COLO829 (cell line): ENCODE measurements at regions not wholly inside any gene's neighbourhood (a gene's known extent, or its start where the extent isn't known, plus 50 kb on each side); places are given as distances from the start of the nearest gene placed in this dataset.
"Not testable (repeated sequence)": the region's sequence is repeated elsewhere in the genome, so short reads cannot be mapped to it uniquely, and the experiment has no call there.

ENCODE experiments used
- DNase-seq: peaks from one replicate; pipeline ENCODE4 v3.0.0; 2012; ENCODE audit warnings: low spot score

GRCh38 chr14:106000029-106000511 is 473.7 kb downstream of the TMEM121 start:
- DNase-seq = not testable (repeated sequence)

GRCh38 chr14:106001277-106001676 is 474.9 kb downstream of the TMEM121 start:
- not testable (repeated sequence) for DNase-seq

GRCh38 chr14:106003351-106003750 is 477.0 kb downstream of the TMEM121 start:
- DNase-seq = no peak

GRCh38 chr14:106004937-106005795 is 478.8 kb downstream of the TMEM121 start:
- not testable (repeated sequence) for DNase-seq

GRCh38 chr14:106006043-106006442 is 479.7 kb downstream of the TMEM121 start:
- not testable (repeated sequence) for DNase-seq

GRCh38 chr14:106006716-106007115 is 480.3 kb downstream of the TMEM121 start:
- DNase-seq = not testable (repeated sequence)

- DNase-seq = no peak
Measured at GRCh38 chr14:106010783-106011182, 484.4 kb downstream of the TMEM121 start.

DNA sequence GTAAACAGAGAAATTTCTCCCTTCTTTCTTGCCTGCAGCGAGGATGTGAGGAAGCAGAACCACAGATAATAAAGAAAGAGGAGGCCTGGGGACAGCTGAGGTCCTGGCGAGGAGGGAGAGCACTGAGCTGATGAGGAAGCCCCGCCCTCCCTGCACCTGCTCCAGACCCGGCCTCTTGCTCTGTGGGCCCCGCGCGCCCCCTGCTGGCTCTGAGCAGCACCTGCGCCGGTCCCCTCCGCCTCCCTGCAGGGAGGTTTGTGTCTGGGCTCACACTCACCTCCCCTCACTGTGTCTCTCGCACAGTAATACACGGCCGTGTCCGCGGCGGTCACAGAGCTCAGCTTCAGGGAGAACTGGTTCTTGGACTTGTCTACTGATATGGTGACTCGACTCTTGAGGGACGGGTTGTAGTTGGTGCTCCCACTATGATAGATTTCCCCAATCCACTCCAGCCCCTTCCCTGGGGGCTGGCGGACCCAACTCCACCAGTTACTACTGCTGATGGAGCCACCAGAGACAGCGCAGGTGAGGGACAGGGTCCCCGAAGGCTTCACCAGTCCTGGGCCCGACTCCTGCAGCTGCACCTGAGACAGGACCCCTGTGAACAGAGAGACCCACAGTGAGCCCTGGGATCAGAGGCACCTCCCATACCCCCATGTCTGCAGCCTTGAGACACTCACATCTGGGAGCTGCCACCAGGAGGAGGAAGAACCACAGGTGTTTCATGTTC is 485.4 kb downstream of the TMEM121 start:
- peak; percentile 12 for DNase-seq

DNA sequence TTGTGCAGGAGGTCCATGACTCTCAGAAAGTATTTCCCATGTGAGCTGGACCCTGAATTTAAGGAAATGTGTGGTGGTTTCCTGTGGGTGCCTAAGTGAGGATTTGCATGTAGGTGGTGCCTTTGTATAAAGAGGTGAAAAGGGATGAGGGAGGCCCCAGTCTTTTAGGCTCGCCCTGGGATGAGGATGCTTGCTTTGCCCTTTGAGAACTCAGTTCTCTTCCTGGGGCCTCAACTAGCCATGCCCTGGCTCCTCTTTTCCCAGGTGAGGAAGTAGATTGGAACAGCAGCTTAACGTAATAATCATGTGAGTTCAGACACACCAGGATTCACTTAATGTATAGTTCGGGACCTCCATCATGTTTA is 486.0 kb downstream of the TMEM121 start:
- DNase-seq = not testable (repeated sequence)

DNA sequence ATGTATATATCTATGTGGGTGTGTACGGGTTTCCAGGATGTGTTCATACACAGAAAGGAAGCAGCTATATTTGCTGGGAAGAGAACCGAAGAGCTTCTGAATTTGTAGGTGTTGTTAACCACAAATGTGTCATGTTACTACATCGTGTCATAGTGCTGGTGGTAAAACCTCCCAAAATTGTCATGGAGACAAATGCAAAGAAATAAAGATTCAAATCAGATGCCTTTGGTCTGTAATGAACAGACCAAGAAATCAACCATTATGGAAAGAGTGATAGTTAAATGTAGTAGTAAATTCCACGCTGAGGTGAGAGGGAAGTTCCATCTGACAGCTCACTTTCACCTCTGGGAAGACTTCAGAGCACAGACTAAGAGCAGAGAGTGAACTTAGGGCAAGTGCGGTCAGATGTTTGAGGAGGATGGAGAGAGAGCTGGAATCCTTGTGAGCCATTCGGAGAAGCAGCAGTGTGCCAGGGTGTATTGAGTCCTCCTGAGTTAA is 487.5 kb downstream of the TMEM121 start:
- no peak for DNase-seq

DNA sequence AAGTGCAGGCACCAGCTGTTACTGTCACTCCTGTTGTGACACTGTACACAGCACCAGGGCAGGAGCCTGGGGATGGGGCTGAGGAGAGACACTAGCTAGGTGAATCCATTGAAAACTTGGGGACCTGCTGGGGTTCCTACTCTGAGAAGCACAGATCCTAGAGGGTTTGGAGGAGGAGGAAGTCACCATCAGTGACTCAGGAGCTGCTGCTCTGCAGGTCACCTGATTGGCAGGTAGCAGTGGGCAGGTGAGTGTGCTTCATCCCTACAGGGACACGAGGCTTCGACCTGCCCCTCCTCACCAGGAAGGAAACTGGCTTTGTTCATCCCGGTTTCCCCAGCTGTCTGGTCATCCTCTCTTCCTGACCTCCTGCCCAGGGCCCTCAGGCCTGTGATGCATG is 491.6 kb downstream of the TMEM121 start:
- DNase-seq = not testable (repeated sequence)

DNA sequence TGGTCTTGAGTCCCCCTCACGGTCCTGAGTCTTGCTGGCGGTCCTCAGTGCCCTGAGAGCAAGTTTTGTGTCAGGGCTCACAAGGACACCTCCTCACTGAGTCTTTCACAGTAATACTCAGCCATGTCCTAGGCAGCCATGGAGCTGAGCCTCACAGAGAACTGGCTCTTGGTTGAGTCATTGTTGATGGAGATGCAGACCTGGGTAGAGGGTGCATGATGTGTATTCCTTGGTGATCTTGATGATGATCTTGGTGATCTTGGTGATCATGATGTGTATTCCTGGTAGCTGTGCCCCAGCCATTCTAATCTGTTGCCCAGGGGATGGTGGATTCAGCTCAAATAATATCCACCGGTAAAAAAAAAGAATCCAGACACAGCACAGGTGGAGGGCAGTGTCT is 495.4 kb downstream of the TMEM121 start:
- no peak for DNase-seq

DNA sequence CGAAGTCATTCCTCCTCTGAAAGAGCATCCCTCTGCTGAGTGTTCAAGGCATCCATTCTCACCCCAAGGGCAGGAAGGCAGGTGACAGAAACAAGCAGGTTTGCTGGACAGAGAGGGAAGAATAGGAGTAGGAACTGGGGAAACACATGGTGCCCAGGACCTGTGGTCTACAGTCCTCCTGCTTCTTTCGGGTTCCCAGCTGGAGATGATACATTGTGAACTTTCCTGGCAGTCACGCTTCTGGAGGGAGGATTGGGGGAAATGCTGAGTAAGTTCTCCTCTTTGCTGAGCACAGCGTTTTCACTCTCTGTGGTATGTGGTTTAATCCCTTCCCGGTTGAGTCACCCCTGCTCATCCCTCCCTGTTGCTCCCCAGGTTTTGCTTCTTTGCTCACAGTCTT is 496.3 kb downstream of the TMEM121 start:
- not testable (repeated sequence) for DNase-seq

- DNase-seq = no peak
Measured at GRCh38 chr14:106023411-106023810, 497.0 kb downstream of the TMEM121 start.

- DNase-seq = no peak
Measured at GRCh38 chr14:106024983-106025604, 498.7 kb downstream of the TMEM121 start.

DNA sequence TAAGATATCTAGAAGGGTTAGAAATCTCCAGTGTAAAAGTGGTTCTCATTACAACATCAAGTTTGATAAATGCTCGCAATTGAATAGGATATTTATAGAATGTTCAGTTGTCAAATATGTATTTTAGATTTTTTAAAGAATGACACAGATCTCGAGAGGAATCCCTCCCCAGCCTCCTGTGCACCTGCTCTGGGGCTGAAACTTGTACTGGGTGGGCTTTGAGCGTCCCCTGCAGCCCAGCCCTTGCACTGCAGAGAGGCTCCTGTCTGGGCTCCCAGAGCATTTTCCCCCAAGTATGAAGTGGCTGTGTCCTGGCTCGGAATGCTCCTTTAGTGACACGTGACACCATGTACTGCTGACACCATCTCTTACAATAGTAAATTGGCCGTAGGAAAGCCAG is 499.6 kb downstream of the TMEM121 start:
- no peak for DNase-seq

DNA sequence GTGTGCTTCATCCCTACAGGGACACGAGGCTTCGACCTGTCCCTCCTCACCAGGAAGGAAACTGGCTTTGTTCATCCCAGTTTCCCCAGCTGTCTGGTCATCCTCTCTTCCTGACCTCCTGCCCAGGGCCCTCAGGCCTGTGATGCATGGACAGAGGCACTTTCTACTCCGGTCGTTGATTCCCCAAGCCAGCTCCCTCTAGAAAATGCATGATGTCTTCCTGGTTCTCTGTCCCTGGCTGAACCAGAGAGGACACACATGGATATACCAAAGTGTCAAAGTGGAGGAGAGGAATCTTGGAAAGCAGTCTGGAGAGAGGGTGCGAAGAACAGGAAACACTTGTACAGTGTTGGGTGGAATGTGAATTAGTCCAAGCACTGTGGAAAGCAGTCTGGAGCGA is 501.4 kb downstream of the TMEM121 start:
- DNase-seq = not testable (repeated sequence)

GRCh38 chr14:106029959-106030358 is 503.6 kb downstream of the TMEM121 start:
- DNase-seq = no peak

DNA sequence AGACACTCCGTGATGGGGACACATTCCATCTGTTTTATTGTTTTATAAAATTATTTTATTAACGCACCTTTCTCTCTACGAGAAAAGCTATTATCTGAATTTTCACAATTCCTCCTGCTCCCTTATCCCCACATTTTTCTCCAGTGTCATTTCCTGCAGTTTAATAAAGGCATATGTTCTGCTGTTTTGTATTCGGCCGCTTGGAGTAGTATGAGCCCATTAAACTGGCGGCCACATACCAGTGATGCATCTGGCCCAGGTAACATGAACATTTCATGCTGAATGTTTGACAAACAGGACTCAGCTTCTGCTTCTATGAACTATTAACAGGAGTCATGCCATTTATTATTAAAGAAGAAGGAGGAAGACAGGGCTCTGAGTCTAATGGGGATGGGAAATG is 511.0 kb downstream of the TMEM121 start:
- no peak for DNase-seq

DNA sequence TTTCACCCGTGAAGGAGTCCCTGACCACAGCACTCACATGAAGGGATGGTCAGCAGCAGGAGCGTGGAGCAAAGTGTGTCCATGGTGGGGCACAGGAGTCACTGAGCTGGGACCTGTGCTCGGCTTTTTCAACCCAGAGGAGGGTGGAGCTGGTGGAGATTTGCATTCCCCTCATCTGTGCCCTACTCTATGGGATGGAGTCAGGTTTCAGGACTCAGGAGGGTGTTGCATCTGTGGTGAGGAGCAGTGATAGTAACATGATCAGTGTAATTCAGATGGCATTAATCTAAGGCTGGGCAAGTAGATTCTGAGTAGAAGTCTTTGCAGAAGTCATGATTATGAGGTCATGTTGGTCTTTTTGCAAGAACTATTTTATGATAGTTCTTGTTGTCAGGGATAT is 511.9 kb downstream of the TMEM121 start:
- DNase-seq = no peak

DNA sequence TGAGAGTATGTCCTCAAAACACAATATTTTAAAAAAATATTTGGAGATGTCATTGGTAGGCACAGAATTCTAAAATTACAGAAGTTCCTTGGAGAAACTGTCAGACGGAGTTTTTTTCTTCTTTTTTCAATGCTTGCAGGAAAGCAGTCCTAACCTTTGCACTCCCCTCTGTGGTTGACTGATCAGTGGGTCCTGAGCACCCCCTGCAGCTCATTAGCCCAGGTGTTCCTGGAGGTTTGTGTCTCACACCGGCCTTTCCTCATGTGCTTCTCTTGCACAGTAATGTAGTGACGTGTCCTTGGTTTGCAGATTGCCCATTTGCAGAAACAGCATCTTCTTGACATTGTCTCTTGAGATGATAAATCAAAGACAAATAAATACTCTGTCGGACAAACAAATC is 513.0 kb downstream of the TMEM121 start:
- no peak for DNase-seq

GRCh38 chr14:106044515-106044914 is 518.1 kb downstream of the TMEM121 start:
- DNase-seq = no peak
